H9 (cell line): ENCODE measurements at regions not wholly inside any gene's neighbourhood (a gene's known extent, or its start where the extent isn't known, plus 50 kb on each side); places are given as distances from the start of the nearest gene placed in this dataset.

Source experiments
- DNase-seq: peaks from one replicate; pipeline ENCODE4 v3.0.0-alpha.2; 2017
- H2AFZ ChIP-seq: one replicate; pipeline ENCODE4 v1.6.1; 2013; ENCODE audit warnings: mild to moderate bottlenecking, low read length, control low read depth, moderate library complexity
- H2AK5ac ChIP-seq: 2 replicates; pipeline ENCODE4 v1.6.1; 2013; ENCODE audit warnings: low read length, control low read depth, mixed read lengths; ENCODE audit not compliant: insufficient read length
- H2BK120ac ChIP-seq: one replicate; pipeline ENCODE4 v1.6.1; 2013; ENCODE audit warnings: low read depth, mild to moderate bottlenecking, low read length, control low read depth, inconsistent platforms; ENCODE audit not compliant: poor library complexity, severe bottlenecking
- H2BK12ac ChIP-seq: 2 replicates; pipeline ENCODE4 v1.6.1; 2013; ENCODE audit warnings: low read length, control low read depth, mixed read lengths, low read depth; ENCODE audit not compliant: insufficient read length
- H2BK15ac ChIP-seq: 2 replicates; pipeline ENCODE4 v1.6.1; 2013; ENCODE audit warnings: low read depth, low read length, control low read depth
- H2BK20ac ChIP-seq: one replicate; pipeline ENCODE4 v1.6.1; 2013; ENCODE audit warnings: low read depth, mild to moderate bottlenecking, low read length, control low read depth, inconsistent platforms; ENCODE audit not compliant: poor library complexity, severe bottlenecking
- H2BK5ac ChIP-seq: 2 replicates; pipeline ENCODE4 v1.6.1; 2013; ENCODE audit warnings: low read length, control low read depth, mixed read lengths; ENCODE audit not compliant: insufficient read length
- H3K14ac ChIP-seq: 2 replicates; pipeline ENCODE4 v1.6.1; 2013; ENCODE audit warnings: low read length, control low read depth; ENCODE audit not compliant: insufficient read depth
- H3K18ac ChIP-seq: 2 replicates; pipeline ENCODE4 v1.6.1; 2013; ENCODE audit warnings: low read depth, mild to moderate bottlenecking, mixed read lengths, low read length, control low read depth; ENCODE audit not compliant: insufficient read length
- H3K23ac ChIP-seq: 2 replicates; pipeline ENCODE4 v1.6.1; 2013; ENCODE audit warnings: low read length, control low read depth, mixed read lengths, low read depth; ENCODE audit not compliant: insufficient read length
- H3K23me2 ChIP-seq: 2 replicates; pipeline ENCODE4 v1.6.1; 2013; ENCODE audit warnings: low read depth, mild to moderate bottlenecking, mixed read lengths, low read length, control low read depth; ENCODE audit not compliant: insufficient read length, poor library complexity, severe bottlenecking
- H3K27ac ChIP-seq: 2 replicates; pipeline ENCODE4 v1.5.1; 2013; ENCODE audit warnings: low read length, control low read depth, mixed read lengths, low read depth; ENCODE audit not compliant: insufficient read length
- H3K27me3 ChIP-seq: 2 replicates; pipeline ENCODE4 v1.6.1; 2013; ENCODE audit warnings: low read length, control low read depth, inconsistent platforms; ENCODE audit not compliant: insufficient read depth
- H3K4ac ChIP-seq: 2 replicates; pipeline ENCODE4 v1.6.1; 2013; ENCODE audit warnings: low read depth, mild to moderate bottlenecking, control low read depth, inconsistent platforms, low read length, moderate library complexity
- H3K4me1 ChIP-seq: 2 replicates; pipeline ENCODE4 v1.6.1; 2013; ENCODE audit warnings: low read length, control low read depth, inconsistent platforms; ENCODE audit not compliant: insufficient read depth
- H3K4me2 ChIP-seq: 2 replicates; pipeline ENCODE4 v1.6.1; 2013; ENCODE audit warnings: low read length, control low read depth, mixed read lengths; ENCODE audit not compliant: insufficient read length, insufficient read depth
- H3K56ac ChIP-seq: 2 replicates; pipeline ENCODE4 v1.6.1; 2013; ENCODE audit warnings: low read depth, mild to moderate bottlenecking, mixed read lengths, low read length, control low read depth; ENCODE audit not compliant: insufficient read length
- H3K79me1 ChIP-seq: 2 replicates; pipeline ENCODE4 v1.6.1; 2013; ENCODE audit warnings: low read depth, mild to moderate bottlenecking, moderate library complexity, low read length, control low read depth, inconsistent platforms; ENCODE audit not compliant: insufficient read depth, poor library complexity, severe bottlenecking
- H3K79me2 ChIP-seq: 2 replicates; pipeline ENCODE4 v1.6.1; 2013; ENCODE audit warnings: low read length, control low read depth, inconsistent platforms; ENCODE audit not compliant: insufficient read depth
- H3K9ac ChIP-seq: 2 replicates; pipeline ENCODE4 v1.6.1; 2013; ENCODE audit warnings: low read length, control low read depth, mixed read lengths; ENCODE audit not compliant: insufficient read length; ENCODE audit errors: extremely low read depth
- H3K9me3 ChIP-seq: one replicate; pipeline ENCODE4 v1.6.1; 2013; ENCODE audit warnings: low read depth, low read length, inconsistent platforms; ENCODE audit not compliant: control insufficient read depth
- H3T11ph ChIP-seq: one replicate; pipeline ENCODE4 v1.6.1; 2013; ENCODE audit warnings: mild to moderate bottlenecking, low read length, control low read depth, inconsistent platforms
- H4K20me1 ChIP-seq: one replicate; pipeline ENCODE4 v1.6.1; 2013; ENCODE audit not compliant: control insufficient read depth, insufficient read length, insufficient read depth
- H4K5ac ChIP-seq: 2 replicates; pipeline ENCODE4 v1.6.1; 2013; ENCODE audit warnings: low read depth, mild to moderate bottlenecking, mixed read lengths, low read length, control low read depth; ENCODE audit not compliant: insufficient read length
- H4K8ac ChIP-seq: replicated peaks from 2 replicates; pipeline ENCODE4 v1.6.1; 2013; ENCODE audit warnings: low read length, control low read depth, mixed read lengths, low read depth; ENCODE audit not compliant: insufficient read length
- H4K91ac ChIP-seq: 2 replicates; pipeline ENCODE4 v1.6.1; 2013; ENCODE audit warnings: low read depth, mild to moderate bottlenecking, moderate library complexity, mixed read lengths, low read length, control low read depth; ENCODE audit not compliant: insufficient read length
- H3K27ac Mint-ChIP-seq, 3 experiments: 2 replicates in 2 of 3; 3 replicates in 1 of 3; pipeline ENCODE4 v1.8.0; 2020 to 2021; ENCODE audit warnings: mixed read lengths in 3 of 3, mild to moderate bottlenecking in 1 of 3, moderate library complexity in 1 of 3
- H3K27me3 Mint-ChIP-seq: 2 replicates; pipeline ENCODE4 v1.8.0; 2021; ENCODE audit warnings: low read depth, mild to moderate bottlenecking, moderate library complexity, mixed read lengths
- H3K36me3 Mint-ChIP-seq, 3 experiments: 2 replicates in 2 of 3; 3 replicates in 1 of 3; pipeline ENCODE4 v1.8.0; 2020 to 2021; ENCODE audit warnings: low read depth in 3 of 3, mixed read lengths in 3 of 3; ENCODE audit not compliant: insufficient read depth in 1 of 3
- H3K4me1 Mint-ChIP-seq, 2 experiments: 2 replicates each; pipeline ENCODE4 v1.8.0; 2020; ENCODE audit warnings: mixed read lengths in 2 of 2
- H3K4me3 Mint-ChIP-seq, 2 experiments: 2 replicates in 1 of 2; 3 replicates in 1 of 2; pipeline ENCODE4 v1.8.0; 2020 to 2021; ENCODE audit warnings: mild to moderate bottlenecking in 2 of 2, mixed read lengths in 2 of 2, moderate library complexity in 1 of 2
- H3K9me3 Mint-ChIP-seq, 2 experiments: 2 replicates in 1 of 2; 3 replicates in 1 of 2; pipeline ENCODE4 v1.8.0; 2020; ENCODE audit warnings: mild to moderate bottlenecking in 2 of 2, mixed read lengths in 2 of 2, moderate library complexity in 1 of 2
- WGBS: extraction: QIAGEN DNeasy Blood & Tissue Kit; methylation state at CpG from one replicate; pipeline ENCODE4 v1.1.7; 2013; ENCODE audit warnings: missing lambda C conversion rate, low lambda C conversion rate, mixed read lengths; ENCODE audit not compliant: insufficient read length; ENCODE audit errors: extremely low coverage; 5-methylcytosine and 5-hydroxymethylcytosine counted together
- TF ChIP-seq, protein P1 (sequence below): fragments of 200-600 bp; sonication (generic); conservative IDR thresholded peaks from 3 replicates; pipeline ENCODE4 v1.8.0; 2021; ENCODE audit warnings: antibody characterized with exemption, mild to moderate bottlenecking

DNA sequence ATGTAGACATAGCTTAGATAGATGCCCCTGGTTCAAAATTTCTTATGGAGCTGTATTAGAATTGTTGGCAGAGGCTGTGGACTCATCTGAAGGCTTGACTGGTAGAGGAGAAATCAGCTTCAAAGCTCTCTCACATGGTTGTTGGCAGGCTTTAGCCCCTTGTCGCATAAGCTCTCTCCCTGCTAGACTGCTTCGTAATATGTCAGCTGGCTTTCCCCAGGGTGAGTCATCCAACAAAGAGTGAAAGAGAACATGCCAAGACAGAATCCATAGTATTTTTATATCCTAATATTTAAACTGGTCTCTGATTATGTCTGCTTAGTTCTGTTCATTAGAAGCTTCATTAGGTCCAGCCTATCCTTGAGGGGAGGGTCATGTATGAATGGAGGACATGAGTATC, 427.4 kb upstream of the NAALADL2 start:
- WGBS = no CpG with 5 or more reads among the region's 2 CpGs
- H3K4me2 ChIP-seq = no peak overlapping the region
- Mint-ChIP-seq H3K4me3 (no peak overlapping the region), H3K4me1 (peaks cover 0 to 3% of the 10 kb centered on the region in 2 experiments; a peak in 1 of 4 replicates), H3K9me3 (no peaks in the 10 kb centered on the region), H3K27ac (no peak overlapping the region), H3K36me3 (no peaks in the 10 kb centered on the region), H3K27me3 (no peaks in the 10 kb centered on the region)
- TF ChIP-seq, protein P1, sequence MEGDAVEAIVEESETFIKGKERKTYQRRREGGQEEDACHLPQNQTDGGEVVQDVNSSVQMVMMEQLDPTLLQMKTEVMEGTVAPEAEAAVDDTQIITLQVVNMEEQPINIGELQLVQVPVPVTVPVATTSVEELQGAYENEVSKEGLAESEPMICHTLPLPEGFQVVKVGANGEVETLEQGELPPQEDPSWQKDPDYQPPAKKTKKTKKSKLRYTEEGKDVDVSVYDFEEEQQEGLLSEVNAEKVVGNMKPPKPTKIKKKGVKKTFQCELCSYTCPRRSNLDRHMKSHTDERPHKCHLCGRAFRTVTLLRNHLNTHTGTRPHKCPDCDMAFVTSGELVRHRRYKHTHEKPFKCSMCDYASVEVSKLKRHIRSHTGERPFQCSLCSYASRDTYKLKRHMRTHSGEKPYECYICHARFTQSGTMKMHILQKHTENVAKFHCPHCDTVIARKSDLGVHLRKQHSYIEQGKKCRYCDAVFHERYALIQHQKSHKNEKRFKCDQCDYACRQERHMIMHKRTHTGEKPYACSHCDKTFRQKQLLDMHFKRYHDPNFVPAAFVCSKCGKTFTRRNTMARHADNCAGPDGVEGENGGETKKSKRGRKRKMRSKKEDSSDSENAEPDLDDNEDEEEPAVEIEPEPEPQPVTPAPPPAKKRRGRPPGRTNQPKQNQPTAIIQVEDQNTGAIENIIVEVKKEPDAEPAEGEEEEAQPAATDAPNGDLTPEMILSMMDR = no peak
- no peak overlapping the region for H3K14ac ChIP-seq
- H3K23me2 ChIP-seq = no peaks in the 10 kb centered on the region
- no peak overlapping the region for H3K9ac ChIP-seq
- no peak overlapping the region for H3K56ac ChIP-seq
- no peak overlapping the region for H3K18ac ChIP-seq
- H2BK20ac ChIP-seq = no peak overlapping the region
- no peak overlapping the region for H4K8ac ChIP-seq
- DNase-seq = no peak
- H2BK5ac ChIP-seq = no peak overlapping the region
- H3K27me3 ChIP-seq = no peaks in the 10 kb centered on the region
- no peak overlapping the region for H4K91ac ChIP-seq
- no peaks in the 10 kb centered on the region; the same call in 1 of the 2 replicates for H3K4me1 ChIP-seq
- H2AFZ ChIP-seq = no peak overlapping the region
- H4K5ac ChIP-seq = no peak overlapping the region
- H2BK120ac ChIP-seq = no peak overlapping the region
- H2BK12ac ChIP-seq = no peak overlapping the region
- H3K27ac ChIP-seq = no peak overlapping the region
- H2BK15ac ChIP-seq = no peak overlapping the region
- no peak overlapping the region for H3K4ac ChIP-seq
- no peak overlapping the region for H2AK5ac ChIP-seq
- no peaks in the 10 kb centered on the region for H3K79me1 ChIP-seq
- H3T11ph ChIP-seq = no peak overlapping the region
- H3K9me3 ChIP-seq = no peaks in the 10 kb centered on the region
- no peaks in the 10 kb centered on the region for H3K79me2 ChIP-seq
- H4K20me1 ChIP-seq = no peaks in the 10 kb centered on the region
- H3K23ac ChIP-seq = no peak overlapping the region
